K562 (cell line): ENCODE measurements at regions not wholly inside any gene's neighbourhood (a gene's known extent, or its start where the extent isn't known, plus 50 kb on each side); places are given as distances from the start of the nearest gene placed in this dataset.

ENCODE experiments used
- ATAC-seq: fragments of 200-7000 bp; cut with Tn5 transposase; 3 replicates; pipeline ENCODE4 v1.9.1; 2020; ENCODE audit warnings: moderate library complexity
- BruUV-seq: library from RNA; stranded (reverse); fragments of 400-500 nt; replicated peaks from 2 replicates; lab custom pipeline; 2021; lab: Mats Ljungman, UMichigan
- CTCF ChIA-PET: fragments of 300-600 bp; formaldehyde crosslinking; extraction: SDS; loops from one replicate; lab custom pipeline; 2021; ENCODE audit warnings: low intra/inter-chr PET ratio; lab: Yijun Ruan, JAX
- POLR2A ChIA-PET: fragments of 300-600, 350-650 bp; sonication (Branson Sonifier 250); formaldehyde crosslinking; extraction: SDS; loops from one replicate; lab custom pipeline; 2021; ENCODE audit warnings: antibody characterized with exemption, inconsistent platforms; lab: Yijun Ruan, JAX
- DNase-seq, 4 experiments: peaks; one replicate each; pipeline versions ENCODE4 v3.0.0 to v3.0.0-alpha.2; 2011 to 2018; ENCODE audit warnings: low spot score in 3 of 4, mixed read lengths in 3 of 4; ENCODE audit errors: extremely low read depth in 1 of 4
- FAIRE-seq: peaks from 2 replicates; lab custom pipeline; 2011; peaks lifted over from hg19 to GRCh38; lab: Jason Lieb, UNC
- H2AFZ ChIP-seq: 2 replicates; pipeline ENCODE4 v1.6.0; 2011; ENCODE audit warnings: low read depth, low read length, control low read depth, inconsistent platforms
- H3K27ac ChIP-seq: fragments of 200-600 bp; 3 replicates; pipeline ENCODE4 v1.8.0; 2011; ENCODE audit warnings: low read depth, mild to moderate bottlenecking, control low read depth, inconsistent platforms, low read length, moderate library complexity, mixed read lengths; ENCODE audit errors: extremely low read depth
- H3K27me3 ChIP-seq, 2 experiments: fragments of 300-600 bp in 1 of 2; 2 replicates in 1 of 2; 3 replicates in 1 of 2; pipeline versions ENCODE4 v1.6.0 to v1.8.0; 2011; ENCODE audit warnings: inconsistent platforms in 2 of 2, low read length in 2 of 2, mild to moderate bottlenecking in 1 of 2, mixed read lengths in 1 of 2, moderate library complexity in 1 of 2; ENCODE audit not compliant: control insufficient read depth in 2 of 2, insufficient read depth in 2 of 2
- H3K36me3 ChIP-seq: fragments of 300-600 bp; 3 replicates; pipeline ENCODE4 v1.8.0; 2011; ENCODE audit warnings: mild to moderate bottlenecking, low read length, inconsistent platforms; ENCODE audit not compliant: control insufficient read depth, insufficient read depth
- H3K4me1 ChIP-seq, 2 experiments: fragments of 200-600 bp in 1 of 2; replicated peaks in 1 of 2; 2 replicates in 1 of 2; 3 replicates in 1 of 2; pipeline versions ENCODE4 v1.5.1 to v1.8.0; 2011; ENCODE audit warnings: inconsistent platforms in 2 of 2, low read length in 2 of 2, mild to moderate bottlenecking in 1 of 2, mixed read lengths in 1 of 2, moderate library complexity in 1 of 2; ENCODE audit not compliant: control insufficient read depth in 2 of 2, insufficient read depth in 2 of 2
- H3K4me2 ChIP-seq: 2 replicates; pipeline ENCODE4 v1.6.1; 2011; ENCODE audit warnings: low read length, control low read depth, inconsistent platforms, mixed read lengths; ENCODE audit not compliant: insufficient read depth
- H3K4me3 ChIP-seq: fragments of 200-600 bp; sonication (generic), shearing (Covaris generic); 2 replicates; pipeline ENCODE4 v1.5.1; 2016; ENCODE audit warnings: control low read depth, inconsistent platforms
- H3K79me2 ChIP-seq: fragments of 200-600 bp; 3 replicates; pipeline ENCODE4 v1.8.0; 2011; ENCODE audit warnings: low read length, inconsistent platforms; ENCODE audit not compliant: control insufficient read depth, insufficient read depth
- H3K9ac ChIP-seq, 2 experiments: 2 replicates each; pipeline versions ENCODE4 v1.6.0 to v1.6.1; 2011; ENCODE audit warnings: low read depth in 2 of 2, low read length in 2 of 2, control low read depth in 1 of 2, inconsistent platforms in 1 of 2, mild to moderate bottlenecking in 1 of 2, mixed read lengths in 1 of 2; ENCODE audit not compliant: insufficient read depth in 1 of 2
- H3K9me1 ChIP-seq: one replicate; pipeline ENCODE4 v1.6.0; 2011; ENCODE audit warnings: inconsistent platforms, mild to moderate bottlenecking, low read length, moderate library complexity; ENCODE audit not compliant: control insufficient read depth, insufficient read depth
- H3K9me3 ChIP-seq: replicated peaks from 2 replicates; pipeline ENCODE4 v1.5.1; 2011; ENCODE audit warnings: low read depth, low read length, inconsistent platforms; ENCODE audit not compliant: control insufficient read depth, insufficient read depth
- H4K20me1 ChIP-seq: replicated peaks from 2 replicates; pipeline ENCODE4 v1.6.1; 2011; ENCODE audit warnings: low read length, inconsistent platforms, mixed read lengths; ENCODE audit not compliant: control insufficient read depth, insufficient read depth
- CC2D1A ChIP-seq: fragments of 450-650 bp; IDR thresholded peaks from 2 replicates; pipeline ENCODE4 v1.6.1; 2017; ENCODE audit warnings: mild to moderate bottlenecking
- ESRRA ChIP-seq: fragments of 450-650 bp; IDR thresholded peaks from 2 replicates; pipeline ENCODE4 v1.6.1; 2014; ENCODE audit warnings: low read depth, mild to moderate bottlenecking, moderate library complexity, borderline replicate concordance
- ETS1 ChIP-seq: conservative IDR thresholded peaks from 2 replicates; pipeline ENCODE4 v1.6.1; 2011; ENCODE audit warnings: low read depth, mild to moderate bottlenecking, low read length; ENCODE audit not compliant: control insufficient read depth
- FOXP4 ChIP-seq: sonication (generic); formaldehyde crosslinking; IDR thresholded peaks from 2 replicates; pipeline ENCODE4 v1.8.0; 2022; ENCODE audit warnings: mild to moderate bottlenecking, missing genetic modification reagents, borderline replicate concordance
- HES1 ChIP-seq: fragments of 450-650 bp; IDR thresholded peaks from 2 replicates; pipeline ENCODE4 v1.6.1; 2016; ENCODE audit warnings: low read depth, mild to moderate bottlenecking, moderate library complexity
- PRMT5 ChIP-seq: sonication (generic); formaldehyde crosslinking; IDR thresholded peaks from 2 replicates; pipeline ENCODE4 v1.5.0; 2020; ENCODE audit warnings: missing genetic modification reagents
- RFX5 ChIP-seq: IDR thresholded peaks from 2 replicates; pipeline ENCODE4 v1.6.1; 2011; ENCODE audit warnings: low read depth, mild to moderate bottlenecking, improper control_type of control experiment, low read length
- YY1 ChIP-seq, 3 experiments: IDR thresholded peaks; 2 replicates each; pipeline ENCODE4 v1.6.1; 2011; ENCODE audit warnings: low read length in 2 of 3, mild to moderate bottlenecking in 2 of 3, moderate library complexity in 2 of 3, borderline replicate concordance in 1 of 3, control low read depth in 1 of 3, low read depth in 1 of 3; ENCODE audit not compliant: insufficient read depth in 3 of 3, insufficient replicate concordance in 2 of 3, control insufficient read depth in 1 of 3, insufficient read length in 1 of 3; ENCODE audit errors: extremely low read depth in 1 of 3
- ZNF436 ChIP-seq: fragments of 250-450, 450-650 bp; sonication (Bioruptor Pico); formaldehyde crosslinking; IDR thresholded peaks from 2 replicates; pipeline ENCODE4 v1.7.0; 2020; ENCODE audit warnings: mild to moderate bottlenecking
- ZNF586 ChIP-seq: fragments of 450-650 bp; formaldehyde crosslinking; conservative IDR thresholded peaks from 2 replicates; pipeline ENCODE4 v1.4.0; 2020; ENCODE audit warnings: mild to moderate bottlenecking, moderate library complexity
- WGBS: fragments of 100-300 bp; shearing (Covaris generic); methylation state at CpG from one replicate; pipeline ENCODE4 v1.1.6; 2016; ENCODE audit warnings: low coverage, mixed read lengths; ENCODE audit not compliant: insufficient coverage; ENCODE audit errors: missing lambda C conversion rate; 5-methylcytosine and 5-hydroxymethylcytosine counted together
- in situ Hi-C: fragments of 300-500 bp; cut with MboI; formaldehyde crosslinking; loops from 4 replicates; pipeline ENCODE4 v1.15.0; 2018; ENCODE audit warnings: inconsistent platforms, mixed read lengths
- intact Hi-C: fragments of 100-400 bp; cut with micrococcal nuclease; formaldehyde crosslinking; loops from 2 replicates; pipeline ENCODE4 v1.14.2; 2022

- no peak for TF ChIP-seq RFX5
- TF ChIP-seq PRMT5 = no peak
- no peak for TF ChIP-seq YY1 (IDR thresholded peaks at IDR 0.05; ENCODE audit: borderline replicate concordance in 1 of 3, control insufficient read depth in 1 of 3, extremely low read depth in 1 of 3, insufficient read depth in 3 of 3, insufficient read length in 1 of 3, insufficient replicate concordance in 2 of 3, low read depth in 1 of 3, low read length in 2 of 3)
- TF ChIP-seq, all 486 proteins: peak for 0
Measured at GRCh38 chr13:24060993-24061392, 99.5 kb upstream of the SPATA13 start (continued).

DNA sequence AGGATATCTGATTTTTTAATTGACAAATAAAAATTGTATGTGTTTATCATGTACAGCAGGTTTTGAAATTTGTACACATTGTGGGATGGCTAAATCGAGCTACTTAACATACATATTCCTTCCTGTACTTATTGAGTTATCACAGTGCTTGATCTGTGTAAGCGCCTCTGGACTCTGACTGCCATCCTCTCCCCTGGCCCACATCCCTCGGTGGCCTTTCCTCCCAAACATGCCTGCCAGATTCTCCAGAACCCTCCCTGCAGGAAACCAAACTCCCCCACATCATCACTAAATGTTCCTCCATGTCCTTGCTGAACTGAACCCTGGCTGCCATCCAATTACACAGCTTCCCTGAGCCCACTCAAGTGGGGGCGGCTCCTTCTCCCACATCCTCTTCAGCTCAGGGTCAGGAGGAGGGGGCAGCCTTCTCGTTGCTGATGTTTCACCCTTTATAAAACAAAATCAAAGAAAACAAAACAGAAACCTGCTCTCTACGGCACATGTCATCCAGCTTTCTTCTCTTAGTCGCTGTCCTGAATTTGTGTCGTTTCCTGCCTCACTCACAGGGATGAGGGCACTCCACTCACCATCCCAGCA, 97.1 kb upstream of the SPATA13 start:
- intact Hi-C loops = no loop called here
- no peaks in the 10 kb centered on the region for H3K4me1 ChIP-seq
- in situ Hi-C loops = no loop called here
- ATAC-seq (no peak), DNase-seq (no peak), FAIRE-seq (no peak)
- H3K27ac ChIP-seq = no peak overlapping the region
- no peaks in the 10 kb centered on the region for H3K36me3 ChIP-seq
- no peak overlapping the region for H3K4me3 ChIP-seq
- H3K9me1 ChIP-seq = no peaks in the 10 kb centered on the region
- WGBS = 3% methylated on average over 6 of the region's 8 CpGs
- CTCF ChIA-PET = no interaction called here
- H3K9me3 ChIP-seq = no peaks in the 10 kb centered on the region
- H3K79me2 ChIP-seq = no peaks in the 10 kb centered on the region
- POLR2A ChIA-PET = interaction anchor here (0.6 kb wide), 1 partner anchor 69 kb away, joined by 3 read pairs; no protein-coding TSS in a partner anchor
- no peak overlapping the region for H3K9ac ChIP-seq
- H4K20me1 ChIP-seq = no peaks in the 10 kb centered on the region
- no TSS peak for BruUV-seq
- TF ChIP-seq ESRRA (no peak), ETS1 (no peak), FOXP4 (CRISPR knock-in tag) (no peak), HES1 (no peak), CC2D1A (no peak), ZNF586 (CRISPR knock-in tag) (no peak), ZNF436 (no peak)
- H2AFZ ChIP-seq = no peak overlapping the region
- no peaks in the 10 kb centered on the region; a peak in 1 of 5 replicates for H3K27me3 ChIP-seq
- no peak overlapping the region for H3K4me2 ChIP-seq
